ENCODE measurements at regions not wholly inside any gene's neighbourhood (a gene's known extent, or its start where the extent isn't known, plus 50 kb on each side); places are given as distances from the start of the nearest gene placed in this dataset.
"Not testable (repeated sequence)": the region's sequence is repeated elsewhere in the genome, so short reads cannot be mapped to it uniquely, and the experiment has no call there.

- DNase-seq: no peak
Measured at GRCh38 chr19:29048873-29049272, 164.1 kb downstream of the UQCRFS1 start.

GRCh38 chr19:29045679-29046254, 167.2 kb downstream of the UQCRFS1 start:
- DNase-seq: no peak

- DNase-seq: no peak
Measured at GRCh38 chr19:29044037-29044436, 168.9 kb downstream of the UQCRFS1 start.

GRCh38 chr19:29042450-29042849, 170.5 kb downstream of the UQCRFS1 start:
- no peak for DNase-seq

GRCh38 chr19:29040951-29041350, 172.0 kb downstream of the UQCRFS1 start:
- no peak for DNase-seq

GRCh38 chr19:29040292-29040691, 172.7 kb downstream of the UQCRFS1 start:
- DNase-seq: no peak

- not testable (repeated sequence) for DNase-seq
Measured at GRCh38 chr19:29039036-29039435, 173.9 kb downstream of the UQCRFS1 start.

GRCh38 chr19:29031216-29031615, 181.7 kb downstream of the UQCRFS1 start:
- DNase-seq: no peak

- DNase-seq: no peak
Measured at GRCh38 chr19:29029268-29029958, 183.5 kb downstream of the UQCRFS1 start.

- no peak for DNase-seq
Measured at GRCh38 chr19:29022599-29022998, 190.4 kb downstream of the UQCRFS1 start.

- no peak for DNase-seq
Measured at GRCh38 chr19:29022165-29022564, 190.8 kb downstream of the UQCRFS1 start.

- no peak for DNase-seq
Measured at GRCh38 chr19:29021232-29021916, 191.6 kb downstream of the UQCRFS1 start.

- DNase-seq: no peak
Measured at GRCh38 chr19:29019403-29019802, 193.5 kb downstream of the UQCRFS1 start.

- no peak for DNase-seq
Measured at GRCh38 chr19:29018542-29018941, 194.4 kb downstream of the UQCRFS1 start.

GRCh38 chr19:29017788-29018187, 195.2 kb downstream of the UQCRFS1 start:
- no peak for DNase-seq

- DNase-seq: no peak
Measured at GRCh38 chr19:29016926-29017760, 195.8 kb downstream of the UQCRFS1 start.

GRCh38 chr19:29016353-29016752, 196.6 kb downstream of the UQCRFS1 start:
- DNase-seq: no peak

GRCh38 chr19:29015569-29015968, 197.4 kb downstream of the UQCRFS1 start:
- no peak for DNase-seq

GRCh38 chr19:29014857-29015436, 198.0 kb downstream of the UQCRFS1 start:
- no peak for DNase-seq

- DNase-seq: no peak
Measured at GRCh38 chr19:29013988-29014387, 199.0 kb downstream of the UQCRFS1 start.

GRCh38 chr19:29013325-29013724, 199.6 kb downstream of the UQCRFS1 start:
- DNase-seq: no peak

GRCh38 chr19:29012457-29012856, 200.5 kb downstream of the UQCRFS1 start:
- no peak for DNase-seq

GRCh38 chr19:29010276-29010675, 202.7 kb downstream of the UQCRFS1 start:
- no peak for DNase-seq
